ENCODE measurements at regions not wholly inside any gene's neighbourhood (a gene's known extent, or its start where the extent isn't known, plus 50 kb on each side); places are given as distances from the start of the nearest gene placed in this dataset.

- no peak for TF ChIP-seq MAX (IDR thresholded peaks at IDR 0.05)
- TF ChIP-seq REST (IDR thresholded peaks at IDR 0.05; ENCODE audit: low read depth), result no peak
- no peak for TF ChIP-seq USF1 (IDR thresholded peaks at IDR 0.05)
- TF ChIP-seq EP300 (IDR thresholded peaks at IDR 0.05; ENCODE audit: borderline replicate concordance), result no peak
- TF ChIP-seq TAF1 (IDR thresholded peaks at IDR 0.05; ENCODE audit: low read depth), result no peak
- no peak for TF ChIP-seq YY1 (IDR thresholded peaks at IDR 0.05; ENCODE audit: low read depth)
- TF ChIP-seq NFIC (IDR thresholded peaks at IDR 0.05), result no peak
- TF ChIP-seq RAD21 (IDR thresholded peaks at IDR 0.05; ENCODE audit: low read depth), result no peak
- TF ChIP-seq CEBPB (IDR thresholded peaks at IDR 0.05), result no peak
These were observed 171.2 kb upstream of the HAAO start for GRCh38 chr2:42963452-42964068.

Measured in Ishikawa (cell line).